Caki2 (cell line): ENCODE measurements at regions not wholly inside any gene's neighbourhood (a gene's known extent, or its start where the extent isn't known, plus 50 kb on each side); places are given as distances from the start of the nearest gene placed in this dataset.

ENCODE experiments used
- DNase-seq: peaks from one replicate; pipeline ENCODE4 v3.0.0-alpha.2; 2015; ENCODE audit warnings: low read depth
- in situ Hi-C: cut with HindIII; loops from 2 replicates; pipeline ENCODE4 v1.10.0; 2016; ENCODE audit warnings: low sequenced_read_pairs, low pct_unique_long_range_greater_than_20kb, mixed read lengths

DNA sequence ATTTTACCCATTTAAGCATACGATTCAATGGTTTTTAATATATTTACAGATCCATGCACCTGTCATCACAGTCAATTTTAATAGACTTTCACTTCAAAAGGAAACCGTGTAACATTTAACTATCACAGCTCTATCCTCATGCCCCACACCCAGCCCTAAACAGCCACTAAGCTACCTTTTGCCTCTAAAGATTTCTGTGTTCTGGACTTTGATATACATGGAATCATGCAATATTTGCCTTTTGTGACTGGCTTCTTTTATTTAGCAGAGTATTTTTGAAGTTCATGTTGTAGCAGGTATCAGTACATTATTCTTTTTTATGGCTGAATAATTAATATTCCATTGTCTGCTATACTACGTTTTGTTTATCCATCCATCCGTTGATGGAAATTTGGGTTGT is 50.3 kb upstream of the STX16 start:
- in situ Hi-C loops, result no loop called here
- DNase-seq, result no peak

GRCh38 chr20:58599966-58600365 is 51.1 kb upstream of the STX16 start:
- in situ Hi-C loops, result no loop called here
- no peak for DNase-seq

DNA sequence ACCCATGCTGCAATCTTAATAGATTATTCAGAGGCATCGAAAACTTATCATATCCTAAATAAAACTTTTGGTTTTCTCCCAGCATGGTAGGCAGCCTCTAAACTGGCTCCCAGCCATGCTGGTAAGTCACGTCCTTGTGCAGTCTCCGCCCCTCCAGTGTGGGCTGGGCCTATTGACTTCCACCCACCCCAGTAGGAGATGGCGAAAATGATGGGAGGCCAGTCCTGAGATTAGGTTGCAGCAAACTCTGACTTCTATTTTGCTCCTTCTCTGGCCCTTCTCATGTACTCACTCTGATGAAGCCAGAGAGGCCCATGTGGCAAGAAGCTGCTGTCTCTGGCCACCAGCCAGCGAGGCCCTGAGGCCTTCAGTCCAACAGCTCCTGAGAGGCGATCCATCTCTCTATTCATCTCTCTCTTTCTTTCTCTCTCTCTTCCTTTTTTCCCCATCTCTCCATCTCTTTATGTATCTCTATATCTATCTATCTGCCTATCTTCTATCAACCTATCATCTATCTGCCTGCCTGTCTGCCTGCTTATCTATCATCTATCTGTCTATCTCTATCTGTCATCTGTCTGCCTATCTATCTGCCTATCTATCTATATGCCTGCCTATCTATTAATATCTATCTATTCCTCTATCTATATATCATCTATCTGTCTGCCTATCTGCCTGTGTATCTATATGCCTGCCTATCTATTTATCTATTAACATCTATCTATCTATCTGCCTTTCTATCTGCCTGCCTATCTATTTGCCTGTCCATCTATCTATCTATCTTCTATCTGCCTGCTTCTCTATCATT is 52.7 kb upstream of the STX16 start:
- in situ Hi-C loops, result no loop called here
- DNase-seq, result no peak

GRCh38 chr20:58597249-58597891 is 53.7 kb upstream of the STX16 start:
- no peak for DNase-seq
- in situ Hi-C loops, result no loop called here

DNA sequence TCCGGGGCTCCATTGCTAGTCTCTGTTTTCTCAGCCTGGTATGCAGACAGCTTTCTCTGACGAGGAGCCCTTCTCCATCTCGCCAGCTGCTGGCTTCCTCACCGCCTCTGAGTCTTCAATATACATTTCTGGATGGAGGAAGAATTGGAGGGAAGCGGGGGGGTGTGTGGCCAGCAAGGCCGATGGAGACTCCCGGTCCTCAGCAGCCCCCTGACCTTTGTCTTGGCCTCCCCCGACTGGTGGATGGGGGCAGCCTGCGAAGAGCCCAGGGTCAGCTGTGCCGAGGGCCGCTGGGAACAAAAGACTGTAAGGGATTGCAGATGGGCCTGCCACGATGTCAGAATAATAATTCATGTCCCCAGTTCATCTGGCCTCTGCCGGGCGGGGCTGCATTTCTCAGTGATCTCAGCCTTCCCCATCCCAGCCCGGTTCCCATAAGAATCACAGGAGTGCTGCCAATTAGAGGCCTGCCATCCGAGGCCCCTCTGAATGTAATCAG is 54.3 kb upstream of the STX16 start:
- DNase-seq, result no peak

GRCh38 chr20:58596244-58596643 is 54.8 kb upstream of the STX16 start:
- in situ Hi-C loops, result no loop called here
- no peak for DNase-seq

More for the DNA sequence above, 54.3 kb upstream of the STX16 start:
- in situ Hi-C loops, result no loop called here

GRCh38 chr20:58595167-58595566 is 55.9 kb upstream of the STX16 start:
- no peak for DNase-seq
- in situ Hi-C loops, result no loop called here

DNA sequence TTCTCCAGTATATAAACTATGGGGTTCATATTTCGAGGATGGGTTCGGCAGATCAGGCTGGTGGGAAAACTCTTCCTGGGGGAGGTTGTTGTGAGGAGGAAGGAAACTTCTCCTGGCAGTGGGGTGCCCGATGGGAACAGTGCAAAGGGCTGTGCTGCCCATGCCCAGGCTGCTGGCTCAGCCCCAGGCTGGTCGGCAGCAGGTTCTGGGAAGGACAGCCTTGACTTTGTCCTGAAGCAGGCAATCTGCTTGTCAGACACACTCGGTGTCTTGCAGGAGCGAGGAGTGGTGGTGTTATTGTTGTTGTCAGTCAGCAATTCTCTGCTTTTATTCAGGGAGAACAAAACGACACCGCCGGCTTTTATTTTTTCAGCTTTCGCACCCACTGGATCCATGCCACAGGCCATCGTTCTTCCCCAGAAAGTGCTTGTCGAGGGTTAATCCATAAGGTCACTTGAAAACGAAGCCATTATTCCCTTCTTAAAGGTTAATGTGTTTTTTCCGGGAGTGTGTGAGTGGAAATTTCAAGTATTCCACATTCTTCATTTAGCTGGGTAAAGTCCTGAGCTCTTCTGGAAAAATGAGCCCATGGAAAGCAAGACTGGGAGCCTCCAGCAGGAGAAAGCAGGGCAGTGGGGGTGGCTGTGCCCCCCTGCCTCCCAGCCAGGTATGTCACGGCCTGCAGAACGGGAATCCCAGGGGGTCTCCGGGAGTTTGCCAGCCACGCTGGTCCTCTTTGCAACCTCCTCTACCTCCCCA is 57.0 kb upstream of the STX16 start:
- no peak for DNase-seq
- in situ Hi-C loops, result no loop called here

DNA sequence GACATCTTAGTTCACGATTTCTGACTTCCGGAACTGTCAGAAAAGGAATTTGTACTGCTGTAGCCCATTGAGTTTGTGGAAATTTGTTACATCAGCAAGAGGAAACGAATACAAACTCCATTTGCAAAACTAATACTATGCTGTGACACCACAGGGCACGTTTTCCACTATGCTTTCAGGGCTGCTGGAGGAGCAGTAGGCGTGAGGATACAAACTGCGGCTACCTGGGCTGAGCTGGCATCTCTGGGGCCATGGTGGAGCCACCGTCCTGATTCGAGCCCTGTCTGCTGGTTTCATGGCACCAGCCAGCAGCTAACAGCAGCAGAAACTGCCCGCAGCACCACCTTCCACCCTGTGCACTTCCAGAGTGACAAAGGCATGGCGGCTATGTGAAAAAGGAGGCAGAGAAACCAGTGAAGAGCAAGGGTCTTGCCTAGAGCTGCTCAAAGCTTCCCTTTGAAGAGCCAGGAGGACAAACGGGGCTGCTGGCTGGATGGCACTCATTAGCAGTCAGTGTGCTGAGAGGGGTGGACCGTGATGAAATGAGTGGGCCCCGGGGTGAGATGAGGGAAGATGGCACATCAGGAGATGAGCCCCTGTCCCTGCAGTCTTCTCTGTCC is 58.9 kb upstream of the STX16 start:
- no peak for DNase-seq
- in situ Hi-C loops, result no loop called here

DNA sequence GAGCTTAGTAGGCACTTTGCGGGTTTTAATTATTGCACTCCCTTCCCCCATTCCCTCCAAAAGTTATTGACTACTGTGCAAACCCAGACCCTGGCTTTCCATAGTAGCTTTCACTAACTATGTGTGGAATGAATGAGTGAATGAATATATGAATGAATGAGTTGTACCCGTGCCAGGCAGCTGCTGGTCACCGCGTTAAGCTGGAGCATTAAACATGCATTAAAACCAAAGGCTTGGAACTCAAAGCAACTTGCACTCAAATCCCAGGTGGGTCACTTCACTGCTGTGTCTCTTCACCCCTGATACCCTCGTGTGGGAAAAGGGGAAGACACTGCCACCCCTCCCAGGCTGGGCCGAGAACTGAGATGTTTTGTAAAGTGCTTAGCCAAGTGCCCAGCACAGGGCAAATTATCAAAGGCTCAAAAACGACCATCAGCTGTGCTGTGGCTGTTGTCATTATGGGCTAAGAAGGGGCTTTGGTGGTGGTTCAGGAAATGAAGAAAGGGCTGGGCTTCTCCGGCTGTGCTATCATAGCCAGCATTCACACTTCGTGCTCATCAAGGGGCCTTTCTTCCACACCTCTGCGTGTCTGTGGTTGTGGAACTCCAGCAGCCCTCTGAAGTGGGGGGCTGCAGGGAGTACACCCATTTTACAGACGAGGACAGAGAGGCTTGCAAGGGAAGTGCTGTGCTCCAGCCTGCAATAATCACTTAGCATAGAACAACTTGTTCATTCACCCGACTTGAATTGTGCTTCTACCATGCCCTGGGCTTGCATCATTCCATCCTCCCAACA is 60.2 kb upstream of the STX16 start:
- in situ Hi-C loops, result no loop called here
- DNase-seq, result no peak

DNA sequence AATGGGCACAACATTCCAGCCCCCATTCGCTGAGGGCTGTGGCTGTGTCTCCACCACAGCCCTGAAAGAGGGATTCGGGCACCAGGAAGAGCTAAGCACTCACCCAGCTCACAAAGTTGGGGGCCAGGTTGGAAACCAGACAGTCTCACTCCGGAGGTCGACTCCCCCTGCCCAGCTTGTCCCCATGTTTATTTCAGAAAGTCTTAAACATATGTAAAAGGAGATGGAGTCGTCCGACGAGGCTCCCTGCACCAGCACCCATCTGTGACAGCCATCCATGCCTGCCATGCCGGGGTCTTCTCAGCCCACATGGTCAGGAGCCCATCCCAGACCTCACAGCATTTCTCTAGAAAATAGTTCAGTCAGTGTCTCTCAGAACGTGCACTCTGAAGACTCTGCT is 63.6 kb upstream of the STX16 start:
- no peak for DNase-seq
- in situ Hi-C loops, result no loop called here

DNA sequence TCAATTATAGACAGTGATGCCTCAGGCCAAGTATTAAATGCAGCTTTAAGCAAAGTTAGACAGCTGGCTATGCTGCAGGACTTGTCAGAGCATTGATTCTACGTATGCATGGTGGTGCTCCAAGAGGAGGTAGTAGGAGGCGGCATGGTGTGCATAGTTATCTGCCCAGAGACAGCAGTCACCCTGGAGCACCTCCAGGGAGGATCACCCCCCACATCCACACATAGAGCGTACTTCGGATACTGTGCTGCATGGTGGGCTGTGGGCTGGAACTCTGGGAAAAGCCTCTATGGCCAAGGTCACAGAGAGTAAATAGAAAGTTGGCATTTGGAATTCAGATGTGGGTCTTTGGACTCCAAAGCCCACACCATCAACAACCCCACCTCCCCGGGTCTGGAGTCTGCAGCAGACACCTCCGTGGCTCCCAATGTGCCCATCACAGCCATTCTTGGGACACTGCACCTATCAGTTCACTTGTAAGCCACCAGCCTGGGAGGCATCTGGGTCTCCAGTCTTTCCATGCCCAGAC is 64.5 kb upstream of the STX16 start:
- in situ Hi-C loops, result no loop called here

DNA sequence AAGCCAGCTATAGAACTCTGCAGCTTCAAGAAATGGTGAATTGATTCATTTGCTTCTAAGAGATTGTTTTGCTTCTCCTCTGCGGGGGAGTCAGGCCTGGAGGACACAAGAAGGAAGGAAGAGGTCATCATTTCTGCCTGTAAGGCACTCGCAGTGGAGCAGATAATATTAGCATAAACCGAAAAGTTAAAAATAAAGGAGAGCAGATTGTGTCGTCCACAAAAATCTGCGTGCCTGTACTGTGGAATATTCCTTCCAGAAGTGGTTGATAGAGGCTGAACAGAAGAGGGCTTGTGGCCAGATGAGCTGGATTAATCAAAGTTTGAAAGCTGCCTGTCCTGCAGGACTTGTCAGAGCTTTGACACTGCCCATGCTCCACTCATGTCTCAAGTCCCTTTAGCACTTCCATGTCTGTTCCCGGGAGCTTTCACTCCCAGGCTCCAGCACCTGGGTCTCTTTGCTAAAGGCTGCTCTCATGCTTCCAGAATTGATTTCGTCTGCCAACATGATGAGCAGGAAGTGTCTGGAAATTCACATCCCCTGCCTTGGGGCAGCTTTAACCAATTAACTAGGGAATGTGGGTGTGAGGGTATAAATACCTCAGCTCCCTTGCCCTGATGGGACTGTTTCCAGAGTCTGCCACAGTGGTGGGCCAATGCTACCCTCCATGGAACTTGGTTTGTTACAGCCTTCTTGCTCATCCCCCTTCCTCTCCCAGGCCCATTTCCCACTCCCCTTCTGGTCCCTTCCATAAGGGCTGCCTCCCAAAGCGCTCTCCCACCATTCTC is 65.1 kb upstream of the STX16 start:
- in situ Hi-C loops, result no loop called here

More for the DNA sequence above, 64.5 kb upstream of the STX16 start:
- no peak for DNase-seq

GRCh38 chr20:58584881-58585752 is 66.0 kb upstream of the STX16 start:
- in situ Hi-C loops, result no loop called here
- DNase-seq, result no peak

More for the DNA sequence above, 65.1 kb upstream of the STX16 start:
- no peak for DNase-seq

DNA sequence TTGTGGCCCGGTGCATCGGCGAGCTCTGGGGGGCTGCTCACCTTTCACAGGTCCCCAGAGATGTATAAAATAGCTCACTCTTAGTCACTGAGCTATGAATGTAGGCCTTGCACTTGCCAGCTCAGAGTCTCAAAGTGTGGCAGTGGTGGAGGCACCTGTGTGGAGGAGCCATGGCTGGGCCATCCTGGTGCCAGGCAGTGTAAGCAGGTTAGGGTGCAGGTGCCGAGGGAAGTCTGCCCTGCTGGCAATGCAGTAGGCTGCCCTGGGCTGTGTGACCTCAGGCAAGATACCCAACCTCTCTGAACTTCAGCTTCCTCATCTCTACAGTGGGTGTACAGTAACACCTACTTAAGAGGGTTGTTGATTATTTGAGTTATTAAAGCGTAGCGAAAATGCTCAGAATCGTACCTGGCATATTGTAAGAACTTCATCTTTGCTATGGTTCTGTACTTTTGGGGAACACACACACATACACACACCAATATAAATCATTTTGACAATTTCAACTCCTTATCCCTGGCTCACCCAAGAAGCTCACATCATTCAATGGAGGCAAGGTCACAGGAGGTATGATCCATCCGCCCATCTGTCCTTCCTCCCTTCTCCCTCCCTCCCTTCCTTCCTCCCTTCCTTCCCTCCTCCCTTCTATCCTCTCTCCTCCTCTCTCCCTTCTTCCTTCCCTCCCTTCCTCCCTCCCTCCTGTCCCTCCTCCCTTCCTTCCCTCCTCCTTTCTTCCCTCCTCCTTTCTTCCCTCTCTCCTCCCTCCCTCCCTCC is 66.8 kb upstream of the STX16 start:
- no peak for DNase-seq
- in situ Hi-C loops, result no loop called here
